SHP77 (cell line): ENCODE measurements at regions not wholly inside any gene's neighbourhood (a gene's known extent, or its start where the extent isn't known, plus 50 kb on each side); places are given as distances from the start of the nearest gene placed in this dataset.
"Not testable (repeated sequence)": the region's sequence is repeated elsewhere in the genome, so short reads cannot be mapped to it uniquely, and the experiment has no call there.

ENCODE experiments used
- DNase-seq, 2 experiments: peaks; one replicate each; lab custom pipeline; 2025; lab: John Stamatoyannopoulos, UW

DNA sequence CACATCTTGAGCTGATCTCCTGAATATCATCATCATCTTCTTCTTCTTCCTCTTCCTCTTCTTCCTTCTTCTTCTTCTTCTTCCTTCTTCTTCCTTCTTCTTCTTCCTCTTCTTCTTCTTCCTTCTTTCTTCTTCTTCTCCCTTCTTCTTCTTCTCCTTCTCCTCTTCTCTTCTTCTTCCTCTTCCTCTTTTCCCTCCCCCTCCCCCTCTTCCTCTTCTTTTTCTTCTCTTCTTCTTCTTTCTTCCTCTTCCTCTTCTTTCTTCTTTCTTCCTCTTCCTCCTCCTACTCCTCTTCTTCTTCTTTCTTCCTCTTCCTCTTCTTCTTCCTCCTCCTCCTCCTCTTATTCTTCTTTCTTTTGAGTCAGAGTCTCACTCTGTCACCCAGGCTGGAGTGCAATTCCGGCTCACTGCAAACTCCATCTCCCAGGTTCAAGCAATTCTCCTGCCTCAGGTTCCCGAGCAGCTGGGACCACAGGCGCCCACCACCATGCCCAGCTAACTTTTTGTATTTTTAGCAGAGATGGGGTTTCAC lies 197.9 kb upstream of the NANOGP8 start:
- DNase-seq = no peak

DNA sequence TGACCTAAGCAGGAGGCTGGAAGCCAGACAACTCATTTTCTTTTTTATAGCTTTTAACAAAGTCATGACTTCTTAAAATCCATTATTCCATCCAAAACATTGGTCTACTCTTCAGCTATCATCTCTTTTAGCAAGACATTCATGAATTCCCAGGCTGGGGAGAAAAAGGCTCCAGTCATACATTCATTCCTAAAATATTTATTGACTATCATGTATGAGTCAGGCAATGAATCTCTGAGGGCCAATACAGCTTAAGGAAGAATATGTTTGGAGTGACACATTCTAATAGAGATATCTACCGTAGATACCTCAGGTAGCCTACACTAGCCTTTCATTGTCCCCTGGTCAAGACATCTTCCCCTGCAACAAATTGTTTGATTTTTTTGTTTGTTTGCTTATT lies 196.4 kb upstream of the NANOGP8 start:
- DNase-seq = no peak

DNA sequence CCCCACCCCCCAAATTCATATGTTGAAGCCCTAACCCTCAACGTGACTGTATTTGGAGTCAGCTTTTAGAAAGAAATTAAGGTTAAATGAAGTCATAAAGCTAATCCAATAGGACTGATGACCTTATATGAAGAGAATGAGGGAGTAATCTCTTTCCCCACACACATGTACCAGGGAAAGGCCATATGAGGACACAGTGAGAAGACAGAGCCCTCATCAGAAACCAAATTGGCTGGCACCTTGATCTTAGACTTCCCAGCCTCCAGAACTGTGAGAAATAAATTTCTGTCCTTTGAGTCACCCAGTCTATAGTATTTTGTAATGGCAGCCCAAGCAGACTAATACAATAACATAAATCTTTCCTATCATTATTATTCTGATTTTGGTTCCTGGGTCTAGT lies 194.7 kb upstream of the NANOGP8 start:
- no peak for DNase-seq

DNA sequence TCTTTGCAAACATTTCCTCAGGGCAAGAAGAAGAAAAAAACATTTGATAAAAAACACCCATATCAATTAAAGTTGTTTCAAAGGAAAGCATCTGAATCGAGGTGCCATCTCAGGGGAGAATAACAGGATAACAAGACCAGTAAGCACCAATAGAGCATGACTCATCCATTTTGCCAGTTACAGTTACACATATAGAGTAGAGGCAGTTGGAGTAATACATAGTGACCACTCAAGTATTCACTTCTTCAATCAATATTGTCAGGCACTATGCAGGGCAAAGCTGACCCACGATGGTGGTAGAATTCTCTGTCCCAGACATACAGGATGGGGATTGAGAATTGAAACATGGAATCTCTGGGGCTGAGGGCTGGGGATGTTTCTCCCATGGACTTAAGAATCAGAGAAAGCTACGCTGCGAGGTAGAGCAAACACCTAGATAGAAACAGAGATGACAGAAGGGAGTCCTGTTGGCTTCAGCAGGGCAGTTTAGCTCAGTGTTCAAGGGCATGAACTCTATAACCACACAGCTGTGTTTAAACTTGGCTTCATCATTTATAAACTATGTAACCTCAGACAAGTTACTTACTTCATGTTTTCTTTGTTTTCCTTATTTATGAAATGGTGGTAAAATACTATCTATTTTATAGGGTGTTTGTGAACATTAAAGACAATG lies 186.4 kb upstream of the NANOGP8 start:
- no peak for DNase-seq

DNA sequence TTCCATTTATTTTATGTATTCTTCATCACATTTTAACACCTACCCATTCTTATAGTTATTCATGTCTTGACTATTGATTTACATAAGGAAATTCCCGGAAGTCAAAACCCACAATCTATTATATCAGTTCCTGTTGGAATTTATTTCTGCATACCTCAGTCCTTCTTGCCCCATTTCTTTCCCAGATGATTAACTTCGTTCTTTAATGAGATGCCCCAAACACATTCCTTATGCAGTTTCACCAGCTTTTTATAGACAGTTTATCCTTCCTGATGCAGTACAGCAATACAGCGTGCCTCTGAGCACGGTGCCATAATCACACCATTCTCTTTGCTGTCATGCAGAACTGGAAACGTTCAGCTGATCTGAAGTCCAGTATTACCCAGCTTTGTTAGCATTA lies 175.8 kb upstream of the NANOGP8 start:
- DNase-seq = no peak

DNA sequence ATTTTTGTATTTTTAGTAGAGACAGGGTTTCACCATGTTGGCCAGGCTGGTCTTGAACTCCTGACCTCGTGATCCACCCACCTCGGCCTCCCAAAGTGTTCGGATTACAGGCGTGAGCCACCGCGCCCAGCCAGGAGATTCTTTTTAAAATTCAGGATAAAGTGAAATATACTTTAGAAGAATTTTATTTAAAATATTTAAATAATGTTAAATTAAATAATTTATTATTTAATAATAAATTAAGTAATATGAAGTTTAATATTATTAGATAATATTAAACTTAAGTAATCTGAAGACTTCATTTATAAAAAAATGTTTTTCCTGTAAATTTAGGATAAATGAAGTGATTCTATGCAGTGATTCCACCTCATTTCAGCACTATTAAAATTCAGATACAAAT lies 175.2 kb upstream of the NANOGP8 start:
- not testable (repeated sequence) for DNase-seq

DNA sequence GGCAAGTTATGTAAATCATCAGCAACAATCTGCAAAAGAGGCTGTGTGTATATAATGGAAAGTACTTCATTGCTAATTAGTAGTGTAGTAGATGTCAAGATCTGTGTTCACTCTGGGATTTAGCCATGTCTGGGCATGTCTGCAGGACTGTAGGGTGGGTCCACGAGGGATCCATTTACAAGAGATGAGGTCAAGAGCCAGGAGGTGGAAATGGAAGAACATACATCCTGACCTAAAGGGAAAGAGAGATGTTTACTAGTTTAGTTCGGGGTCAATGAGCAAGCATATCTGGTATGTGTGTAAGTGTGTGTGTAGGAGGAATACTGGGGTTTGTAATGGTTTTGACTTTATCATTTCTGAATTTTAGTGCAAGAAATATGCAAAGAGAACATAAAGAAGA lies 171.5 kb upstream of the NANOGP8 start:
- DNase-seq = no peak

DNA sequence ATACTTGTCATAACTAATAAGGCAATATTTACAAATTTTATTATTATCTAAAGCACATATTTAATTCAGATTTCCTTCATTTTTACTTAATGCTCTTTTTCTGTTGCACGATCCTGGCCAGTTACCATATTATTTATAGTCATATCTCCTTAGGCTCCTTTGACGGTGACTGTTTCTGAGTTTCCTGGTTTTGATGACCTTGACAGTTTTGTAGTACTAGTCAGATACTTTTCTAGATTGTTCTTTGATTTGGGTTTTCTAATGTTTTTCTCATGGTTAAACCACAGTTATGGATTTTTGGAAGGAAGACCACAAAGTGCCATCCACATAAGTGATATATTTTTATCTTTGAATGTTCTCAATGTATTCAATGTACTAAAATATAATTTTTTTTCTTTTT lies 171.0 kb upstream of the NANOGP8 start:
- DNase-seq = no peak

DNA sequence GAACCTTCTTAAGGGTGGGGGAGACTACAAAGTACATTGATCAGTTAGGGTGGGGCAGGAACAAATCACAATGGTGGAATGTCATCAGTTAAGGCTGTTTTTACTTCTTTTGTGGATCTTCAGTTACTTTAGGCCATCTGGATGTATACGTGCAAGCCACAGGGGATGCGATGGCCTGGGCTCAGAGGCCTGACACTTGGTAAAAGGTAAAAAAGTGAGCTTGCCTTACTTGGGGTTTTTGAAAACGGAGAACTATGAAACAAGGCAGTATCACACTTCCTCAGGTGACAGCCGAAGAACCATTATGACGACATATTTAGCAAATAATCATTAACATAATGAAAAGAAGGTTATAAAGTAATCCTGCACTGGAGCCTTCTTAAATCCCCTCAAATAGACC lies 169.8 kb upstream of the NANOGP8 start:
- not testable (repeated sequence) for DNase-seq

DNA sequence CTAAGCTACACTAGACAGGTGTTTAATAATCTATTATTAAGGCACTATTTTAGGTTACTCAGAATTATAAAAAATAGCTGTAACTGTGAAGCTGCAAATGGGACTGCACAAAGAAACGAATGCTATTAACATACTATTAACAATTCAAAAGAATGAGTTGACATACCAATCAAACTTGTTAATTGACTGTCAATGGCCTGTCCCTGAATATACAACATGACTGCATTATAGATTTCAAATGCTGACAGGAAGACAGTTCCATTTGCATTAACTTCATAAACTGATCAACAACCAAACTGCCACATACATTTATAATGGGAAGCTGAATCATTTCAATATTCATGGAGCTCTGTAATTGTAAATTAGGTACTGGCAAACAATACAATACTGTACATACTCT lies 169.0 kb upstream of the NANOGP8 start:
- DNase-seq = no peak

DNA sequence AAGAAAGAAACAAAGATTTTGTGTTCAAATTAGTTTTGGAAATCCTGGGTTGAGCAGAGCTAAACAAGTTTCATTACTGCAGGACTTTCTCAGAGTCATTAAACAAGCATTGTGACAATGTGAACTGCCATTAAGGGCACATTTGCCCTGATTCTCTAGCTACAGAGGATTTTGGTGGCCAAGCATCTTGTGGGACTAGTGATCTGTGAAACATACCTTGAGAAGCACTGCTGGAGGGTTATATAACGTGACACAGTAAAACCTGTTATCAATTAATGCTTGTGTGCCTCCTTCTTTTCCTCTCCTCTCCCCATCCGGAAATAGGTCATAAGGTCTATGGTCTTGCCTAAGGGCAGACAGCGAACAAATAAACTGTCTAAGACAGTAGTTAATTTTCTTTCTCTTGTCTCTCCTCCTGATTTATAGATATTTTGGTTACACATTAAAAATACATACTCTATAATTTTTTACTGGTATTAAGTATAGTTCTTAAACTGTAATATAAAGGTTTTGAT lies 167.3 kb upstream of the NANOGP8 start:
- DNase-seq = no peak

DNA sequence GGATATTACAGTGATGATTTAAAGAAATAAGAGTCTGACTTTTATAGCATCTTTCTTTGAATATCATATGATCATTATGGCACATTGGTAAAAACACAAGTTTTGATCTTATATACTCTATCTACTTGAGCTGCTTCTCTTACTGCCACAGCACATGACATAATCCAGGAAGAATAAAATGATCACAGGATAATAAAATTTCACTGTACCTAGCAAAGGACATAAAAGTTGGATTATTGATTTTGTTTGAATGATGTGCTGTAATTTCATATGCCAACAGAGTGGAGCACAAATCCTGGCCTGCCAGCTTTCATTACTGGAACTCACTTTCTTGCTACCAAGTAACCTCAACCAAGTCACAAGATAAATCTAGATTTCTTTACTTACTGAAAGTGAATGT lies 162.1 kb upstream of the NANOGP8 start:
- no peak for DNase-seq

DNA sequence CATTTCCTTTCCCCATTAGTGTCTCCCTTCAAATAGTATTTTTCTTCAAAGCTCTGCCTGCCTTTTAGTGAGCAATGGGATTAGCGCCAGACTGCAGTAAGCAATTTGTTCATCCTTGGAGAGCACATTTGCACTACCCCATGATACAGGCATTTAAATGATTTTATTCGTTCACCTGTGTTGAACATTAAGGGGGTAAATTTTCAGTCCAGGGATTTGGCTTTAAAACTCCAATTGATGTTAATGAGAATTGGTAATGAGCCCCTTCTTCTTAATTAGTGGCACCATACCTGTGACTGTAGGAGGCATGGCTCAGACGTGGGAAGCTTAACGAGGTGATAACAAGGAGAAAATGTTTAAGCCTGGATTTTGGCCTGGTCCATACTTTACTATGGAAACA lies 161.4 kb upstream of the NANOGP8 start:
- no peak for DNase-seq

DNA sequence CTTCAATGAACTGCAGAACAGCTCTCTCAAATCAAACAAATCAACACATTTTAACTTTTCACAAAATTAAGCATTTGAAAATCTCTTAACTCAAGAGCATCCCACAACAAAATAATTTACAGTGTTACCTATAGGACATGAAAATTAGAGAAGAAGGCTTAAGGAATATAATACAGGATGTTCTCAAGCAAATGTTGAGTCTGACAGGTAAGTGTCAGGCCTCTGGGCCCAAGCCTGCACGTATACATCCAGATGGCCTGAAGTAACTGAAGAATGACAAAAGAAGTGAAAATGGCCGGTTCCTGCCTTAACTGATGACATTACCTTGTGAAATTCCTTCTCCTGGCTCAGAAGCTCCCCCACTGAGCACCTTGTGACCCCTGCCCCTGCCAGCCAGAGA lies 160.6 kb upstream of the NANOGP8 start:
- not testable (repeated sequence) for DNase-seq

DNA sequence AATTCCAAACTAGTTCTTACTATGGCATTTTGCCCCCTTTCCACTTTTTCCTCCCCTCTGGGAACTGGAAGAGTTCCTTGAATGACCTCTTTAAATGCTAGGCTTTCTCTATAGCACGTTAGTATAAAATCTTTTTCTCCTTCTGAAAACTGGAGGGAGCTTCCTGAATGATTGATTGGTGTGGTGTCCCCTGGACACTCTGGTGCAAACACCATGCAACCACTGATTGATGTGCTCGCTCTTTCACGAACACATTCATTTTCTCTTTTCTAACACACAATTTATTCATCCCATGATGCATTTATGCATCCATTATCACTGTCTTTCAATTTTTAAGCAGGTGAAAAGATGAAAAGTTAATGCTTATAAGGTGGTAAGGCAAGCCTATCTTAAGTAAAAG lies 159.1 kb upstream of the NANOGP8 start:
- DNase-seq = no peak

DNA sequence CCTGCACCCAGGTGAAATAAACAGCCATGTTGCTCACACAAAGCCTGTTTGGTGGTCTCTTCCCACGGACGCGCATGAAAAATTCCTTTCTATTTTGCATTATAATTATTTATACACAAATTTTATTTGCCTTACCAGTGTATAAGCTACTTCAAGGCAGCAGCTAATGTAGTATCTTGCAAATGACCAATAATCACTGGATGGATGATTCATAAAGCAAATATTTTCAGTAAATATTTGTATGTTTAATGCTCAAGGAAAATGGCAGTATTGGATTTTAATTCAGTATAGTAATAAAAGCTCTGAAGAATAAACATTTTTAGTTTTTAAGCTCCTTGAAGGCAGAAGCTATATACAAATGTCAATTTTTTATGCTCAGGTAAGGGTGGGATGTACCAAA lies 158.7 kb upstream of the NANOGP8 start:
- DNase-seq = no peak

DNA sequence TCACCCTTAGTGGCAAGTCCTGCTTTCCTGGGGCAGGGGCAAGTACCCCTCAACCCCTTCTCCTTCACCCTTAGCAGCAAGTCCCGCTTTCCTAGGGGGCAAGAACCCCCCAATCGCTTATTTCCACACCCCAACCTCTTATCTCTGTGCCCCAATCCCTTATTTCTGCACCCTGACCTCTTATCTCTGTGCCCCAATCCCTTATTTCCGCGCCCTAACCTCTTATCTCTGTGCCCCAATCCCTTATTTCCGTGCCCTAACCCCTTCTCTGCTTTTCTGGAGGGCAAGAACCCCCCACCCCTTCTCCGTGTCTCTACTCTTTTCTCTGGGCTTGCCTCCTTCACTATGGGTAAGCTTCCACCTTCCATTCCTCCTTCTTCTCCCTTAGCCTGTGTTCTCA lies 154.6 kb upstream of the NANOGP8 start:
- not testable (repeated sequence) for DNase-seq

DNA sequence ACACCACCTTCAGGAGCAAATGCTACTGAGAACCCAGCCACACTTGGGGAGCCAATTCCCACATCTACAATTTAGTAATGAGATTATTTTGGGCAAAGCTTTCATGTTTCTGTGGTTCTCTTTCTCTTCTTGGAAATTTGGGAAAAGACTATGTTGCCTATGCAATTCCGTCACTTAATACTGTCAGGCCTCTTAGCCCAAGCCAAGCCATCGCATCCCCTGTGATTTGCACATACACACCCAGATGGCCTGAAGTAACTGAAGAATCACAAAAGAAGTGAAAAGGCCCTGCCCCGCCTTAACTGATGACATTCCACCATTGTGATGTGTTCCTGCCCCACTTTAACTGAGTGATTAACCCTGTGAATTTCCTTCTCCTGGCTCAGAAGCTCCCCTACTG lies 153.4 kb upstream of the NANOGP8 start:
- DNase-seq = not testable (repeated sequence)

DNA sequence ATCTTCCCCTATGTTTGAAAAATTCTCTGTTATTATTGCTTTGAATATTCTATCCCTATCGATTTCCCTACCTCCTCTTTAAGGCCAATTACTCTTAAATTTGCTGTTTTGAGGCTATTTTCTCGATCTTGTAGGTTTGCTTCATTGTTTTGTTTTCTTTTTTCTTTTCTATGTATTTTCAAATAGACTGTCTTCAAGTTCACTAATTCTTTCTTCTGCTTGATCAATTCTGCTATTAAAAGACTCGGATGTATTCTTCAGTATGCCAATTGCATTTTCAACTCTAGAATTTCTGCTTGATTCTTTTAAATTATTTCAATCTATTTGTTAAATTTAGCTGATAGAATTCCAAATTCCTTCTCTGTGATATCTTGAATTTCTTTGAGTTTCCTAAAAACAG lies 144.0 kb upstream of the NANOGP8 start:
- no peak for DNase-seq

DNA sequence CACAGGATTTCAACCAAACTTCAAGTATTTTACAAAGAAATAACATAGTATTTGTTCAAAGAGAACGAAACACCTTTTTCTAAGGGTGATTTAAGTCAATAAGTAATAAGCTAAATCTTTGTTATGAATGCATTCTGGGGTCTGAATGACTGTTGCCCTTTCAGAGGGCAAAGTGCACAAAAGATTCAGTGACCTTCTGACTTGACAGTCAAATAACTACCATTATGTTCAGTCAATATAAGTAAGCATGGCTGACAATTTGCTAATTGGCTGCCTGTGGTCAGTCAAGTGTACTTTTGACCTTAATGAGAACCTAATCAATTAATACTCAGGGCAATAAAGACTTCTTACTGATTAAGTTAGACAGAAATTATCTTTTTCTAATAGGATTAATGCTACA lies 133.1 kb upstream of the NANOGP8 start:
- DNase-seq = no peak

DNA sequence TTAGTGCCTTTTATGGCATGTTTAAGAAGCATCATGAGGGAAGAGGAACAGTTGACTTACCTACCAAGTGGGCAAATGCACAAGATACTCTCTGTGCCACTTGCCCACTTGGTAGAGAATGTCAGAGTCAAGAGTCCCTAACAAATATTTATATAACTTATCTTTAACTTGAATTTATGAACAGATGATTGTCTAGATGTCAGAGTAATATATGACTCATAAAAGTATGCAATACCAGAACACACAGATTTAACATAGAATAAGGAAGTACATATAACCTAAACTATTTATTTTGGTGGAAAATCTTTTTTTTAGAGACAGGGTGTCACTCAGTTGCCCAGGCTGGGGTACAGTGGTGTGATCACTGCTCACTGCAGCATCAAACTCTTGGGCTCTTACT lies 130.0 kb upstream of the NANOGP8 start:
- no peak for DNase-seq

DNA sequence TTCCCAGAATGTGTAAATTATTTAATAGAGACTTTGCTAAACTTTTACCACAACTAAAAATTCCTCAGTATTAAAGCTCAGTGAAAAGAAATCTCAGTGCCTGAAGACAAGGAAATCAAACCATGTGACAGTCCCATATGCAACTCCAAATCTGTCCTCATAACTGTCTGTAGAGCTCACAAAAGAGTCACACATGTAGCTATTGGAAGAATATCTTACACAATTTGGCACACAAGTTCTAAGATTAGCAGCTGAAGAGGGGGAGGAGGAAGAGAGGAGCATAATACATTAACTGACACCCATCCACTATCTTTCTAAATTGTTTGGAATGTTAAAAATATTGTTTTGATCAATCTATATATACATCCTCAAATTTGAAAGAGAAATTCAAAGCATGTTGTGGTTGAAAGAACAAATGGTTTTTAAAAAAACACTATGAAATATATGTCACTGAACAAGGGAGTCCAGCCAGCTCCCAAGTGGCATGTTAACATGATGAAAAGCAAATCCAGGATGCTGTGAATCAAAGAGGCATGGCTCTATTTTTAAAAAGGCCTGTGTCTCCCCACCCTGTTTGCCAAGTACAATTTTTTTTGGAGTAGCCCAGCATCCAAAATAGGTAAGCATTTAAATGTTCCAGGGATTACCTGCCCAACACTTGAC lies 126.3 kb upstream of the NANOGP8 start:
- DNase-seq = no peak

DNA sequence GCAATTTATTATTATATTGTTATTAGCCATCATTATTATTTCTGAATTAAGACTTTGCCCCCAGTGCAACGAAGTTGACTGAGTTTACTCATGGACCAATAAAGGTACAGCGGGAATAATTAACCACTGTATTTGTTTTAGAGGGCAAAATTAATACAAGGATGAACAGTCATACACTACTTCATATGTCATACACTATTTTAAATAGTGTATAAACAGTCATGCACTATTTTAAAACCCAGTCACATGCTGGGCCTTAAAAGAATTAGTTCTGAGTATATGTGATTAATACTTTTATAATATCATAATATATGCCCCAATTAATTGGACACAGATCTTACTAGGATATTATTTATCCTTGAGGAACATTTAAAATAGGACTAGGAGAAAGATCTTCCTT lies 125.3 kb upstream of the NANOGP8 start:
- DNase-seq = no peak

DNA sequence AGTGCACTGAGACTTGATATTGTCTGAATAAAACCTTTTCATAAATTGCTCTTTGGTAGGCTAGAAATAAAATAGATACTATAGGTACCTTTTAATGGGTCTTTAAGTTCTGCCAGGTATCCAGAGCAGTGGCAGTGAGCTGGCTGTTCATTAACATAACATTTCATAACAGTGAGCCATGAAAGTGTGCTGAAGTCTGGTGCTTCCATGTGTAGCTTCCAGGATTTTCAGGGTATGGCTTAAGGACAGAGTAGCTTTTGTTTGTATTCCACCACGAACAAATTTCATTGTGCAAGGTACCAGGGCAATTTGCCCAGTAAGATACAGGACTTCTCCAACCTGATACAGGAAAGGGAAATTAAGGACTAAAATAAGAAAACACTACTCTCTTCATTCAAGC lies 124.7 kb upstream of the NANOGP8 start:
- no peak for DNase-seq
